OCI-LY7 (cell line): ENCODE measurements at regions not wholly inside any gene's neighbourhood (a gene's known extent, or its start where the extent isn't known, plus 50 kb on each side); places are given as distances from the start of the nearest gene placed in this dataset.
"Not testable (repeated sequence)": the region's sequence is repeated elsewhere in the genome, so short reads cannot be mapped to it uniquely, and the experiment has no call there.

ENCODE experiments used
- BruUV-seq: library from RNA; stranded (reverse); fragments of 400-500 nt; replicated peaks from 2 replicates; lab custom pipeline; 2021; lab: Mats Ljungman, UMichigan
- CTCF ChIA-PET: fragments of 300-600 bp; sonication (Branson Sonifier 250); formaldehyde crosslinking; loops from one replicate; lab custom pipeline; 2022; ENCODE audit warnings: antibody characterized with exemption; ENCODE audit not compliant: unreplicated experiment; lab: Charles Lee
- POLR2A ChIA-PET: fragments of 300-600 bp; sonication (Branson Sonifier 250); formaldehyde crosslinking; loops from one replicate; lab custom pipeline; 2022; ENCODE audit warnings: antibody characterized with exemption; lab: Charles Lee
- DNase-seq: peaks from one replicate; pipeline ENCODE4 v3.0.0-alpha.2; 2015; ENCODE audit warnings: low spot score
- H2AFZ ChIP-seq: fragments of 200-600 bp; sonication (generic), shearing (Covaris generic); 2 replicates; pipeline ENCODE4 v1.6.1; 2014; ENCODE audit warnings: mild to moderate bottlenecking, antibody characterized with exemption, low read length, moderate library complexity
- H3K27ac ChIP-seq: fragments of 200-600 bp; sonication (generic); 2 replicates; pipeline ENCODE4 v1.5.1; 2014; ENCODE audit warnings: mixed run types, low read depth, mild to moderate bottlenecking, moderate library complexity, low read length, inconsistent platforms; ENCODE audit not compliant: poor library complexity, severe bottlenecking
- H3K36me3 ChIP-seq: fragments of 200-600 bp; sonication (generic); 2 replicates; pipeline ENCODE4 v1.6.1; 2014; ENCODE audit warnings: mild to moderate bottlenecking, antibody characterized with exemption, low read length, moderate library complexity, mixed read lengths; ENCODE audit not compliant: insufficient read depth
- H3K4me1 ChIP-seq: fragments of 200-600 bp; sonication (generic); 2 replicates; pipeline ENCODE4 v1.5.1; 2014; ENCODE audit warnings: mild to moderate bottlenecking, low read length; ENCODE audit not compliant: insufficient read depth, poor library complexity, severe bottlenecking
- H3K4me2 ChIP-seq: fragments of 200-600 bp; sonication (generic); 2 replicates; pipeline ENCODE4 v1.6.1; 2014; ENCODE audit warnings: mild to moderate bottlenecking, low read length
- H3K4me3 ChIP-seq: fragments of 200-600 bp; sonication (generic); 2 replicates; pipeline ENCODE4 v1.5.1; 2014; ENCODE audit warnings: mild to moderate bottlenecking, low read depth, low read length; ENCODE audit not compliant: poor library complexity, severe bottlenecking
- H3K79me2 ChIP-seq: fragments of 200-600 bp; sonication (generic); 2 replicates; pipeline ENCODE4 v1.6.1; 2016; ENCODE audit warnings: low read depth, mild to moderate bottlenecking, low read length, moderate library complexity, mixed read lengths; ENCODE audit not compliant: insufficient read depth
- H3K9me2 ChIP-seq: fragments of 200-600 bp; sonication (generic); 2 replicates; pipeline ENCODE4 v1.6.1; 2016; ENCODE audit warnings: mild to moderate bottlenecking, low read length, mixed read lengths; ENCODE audit not compliant: insufficient read depth
- H3K9me3 ChIP-seq: fragments of 200-600 bp; sonication (generic); 2 replicates; pipeline ENCODE4 v1.6.1; 2014; ENCODE audit warnings: mild to moderate bottlenecking, mixed run types, low read length, mixed read lengths
- H4K20me1 ChIP-seq: fragments of 200-600 bp; sonication (generic); 2 replicates; pipeline ENCODE4 v1.6.1; 2014; ENCODE audit warnings: mild to moderate bottlenecking, antibody characterized with exemption, low read length, moderate library complexity, mixed read lengths; ENCODE audit not compliant: insufficient read depth
- CTCF ChIP-seq: fragments of 200-600 bp; sonication (generic); conservative IDR thresholded peaks from 2 replicates; pipeline ENCODE4 v1.5.1; 2014; ENCODE audit warnings: mild to moderate bottlenecking, antibody characterized with exemption, low read length, moderate library complexity, mixed read lengths
- EZH2phosphoT487 ChIP-seq: fragments of 200-600 bp; sonication (generic); IDR thresholded peaks from 2 replicates; pipeline ENCODE4 v1.6.1; 2018; ENCODE audit warnings: low read depth, borderline replicate concordance, mild to moderate bottlenecking, mixed run types, antibody characterized with exemption, low read length, moderate library complexity, mixed read lengths
- intact Hi-C: fragments of 100-400 bp; cut with micrococcal nuclease; formaldehyde crosslinking; loops from one replicate; pipeline ENCODE4 v1.10.0; 2022; ENCODE audit not compliant: unreplicated experiment

DNA sequence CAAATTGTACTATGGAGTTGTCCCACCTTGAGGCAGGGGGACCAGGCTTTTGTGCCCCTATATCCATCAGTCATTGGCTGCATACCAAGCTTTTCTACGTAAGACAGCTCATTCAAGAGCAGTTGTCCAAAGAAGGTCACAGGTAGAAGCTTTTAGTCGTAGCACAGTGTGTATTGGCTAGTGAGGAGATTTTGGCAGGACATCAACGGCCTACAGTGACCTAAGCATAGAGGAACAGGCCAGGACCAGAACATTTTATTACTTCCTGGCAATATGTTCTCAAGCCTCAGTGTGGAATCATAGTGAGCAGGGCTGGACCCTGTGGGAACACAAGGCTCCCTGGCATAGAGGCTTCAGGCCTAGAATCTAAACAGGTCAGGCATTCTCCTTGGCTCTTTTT lies 105.4 kb upstream of the ANKRD28 start:
- BruUV-seq: no TSS peak
- Histone ChIP-seq H3K4me3 (no peak overlapping the region), H3K4me2 (no peak overlapping the region), H3K79me2 (no peaks in the 10 kb centered on the region), H3K9me2 (no peaks in the 10 kb centered on the region), H2AFZ (no peak overlapping the region), H3K9me3 (no peaks in the 10 kb centered on the region), H3K4me1 (no peaks in the 10 kb centered on the region), H3K36me3 (no peaks in the 10 kb centered on the region), H3K27ac (no peak overlapping the region), H4K20me1 (no peaks in the 10 kb centered on the region)
- ChIA-PET CTCF (no interaction called here), POLR2A (no interaction called here)
- TF ChIP-seq EZH2phosphoT487 (no peak), CTCF (no peak)
- DNase-seq: no peak
- intact Hi-C loops: no loop called here

DNA sequence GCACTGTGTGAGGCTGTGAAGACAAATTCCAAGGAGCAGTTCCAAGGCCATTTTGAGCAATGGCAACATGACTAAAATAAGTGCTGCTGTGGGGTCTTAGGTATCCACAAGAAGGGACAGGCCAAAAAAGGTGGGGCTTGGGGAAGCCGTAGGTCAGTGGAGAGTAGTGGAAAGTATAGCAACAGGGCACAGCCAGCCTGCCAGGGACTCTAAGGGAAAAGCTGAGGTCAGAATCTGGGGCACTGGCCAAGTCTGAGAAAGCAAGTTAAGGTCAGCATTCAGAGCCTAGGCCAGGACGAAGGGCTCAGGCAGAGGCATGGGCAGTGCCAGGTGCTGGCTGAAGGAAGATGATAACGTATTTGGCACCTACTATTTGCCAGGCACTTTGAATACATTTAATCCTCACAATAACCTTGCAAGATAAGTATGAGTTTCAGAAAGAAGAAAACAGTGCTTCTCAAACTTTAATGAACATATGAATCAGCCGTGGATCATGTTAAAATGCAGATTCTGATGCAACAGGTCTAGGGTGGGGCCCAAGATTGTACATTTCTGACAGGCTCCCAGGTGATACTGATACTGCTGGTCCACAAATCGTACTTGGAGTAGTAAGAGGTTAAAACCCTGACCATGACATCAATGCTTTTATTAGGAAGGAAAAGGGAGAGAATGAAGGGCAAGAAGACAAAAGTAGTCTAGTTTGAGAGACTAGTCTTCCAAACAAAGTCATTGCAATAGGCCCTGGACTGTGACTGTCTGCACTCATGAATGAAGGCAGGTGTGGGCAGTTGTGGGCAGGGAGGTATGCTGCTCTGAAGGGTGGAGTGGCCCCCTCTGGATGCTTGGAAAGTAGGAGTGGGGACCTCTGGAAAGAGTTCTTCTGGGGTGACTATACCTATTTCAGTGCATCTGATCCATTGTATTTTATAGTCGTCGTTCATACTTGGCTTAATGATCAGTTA lies 106.3 kb upstream of the ANKRD28 start:
- H3K9me2 ChIP-seq: no peaks in the 10 kb centered on the region
- CTCF ChIA-PET: no interaction called here
- no peaks in the 10 kb centered on the region for H4K20me1 ChIP-seq
- POLR2A ChIA-PET: no interaction called here
- TF ChIP-seq CTCF (no peak), EZH2phosphoT487 (no peak)
- H3K36me3 ChIP-seq: no peaks in the 10 kb centered on the region
- no peaks in the 10 kb centered on the region for H3K9me3 ChIP-seq
- no peak overlapping the region for H3K4me3 ChIP-seq
- no peaks in the 10 kb centered on the region for H3K79me2 ChIP-seq
- H2AFZ ChIP-seq: no peak overlapping the region
- no peaks in the 10 kb centered on the region for H3K4me1 ChIP-seq
- intact Hi-C loops: no loop called here
- DNase-seq: no peak
- no TSS peak for BruUV-seq
- H3K27ac ChIP-seq: no peak overlapping the region
- no peak overlapping the region for H3K4me2 ChIP-seq

- Histone ChIP-seq H3K9me3 (no peaks in the 10 kb centered on the region), H2AFZ (no peak overlapping the region), H3K4me1 (no peaks in the 10 kb centered on the region), H3K27ac (no peak overlapping the region), H3K36me3 (no peaks in the 10 kb centered on the region), H3K9me2 (no peaks in the 10 kb centered on the region), H3K4me2 (no peak overlapping the region), H3K79me2 (no peaks in the 10 kb centered on the region), H4K20me1 (no peaks in the 10 kb centered on the region), H3K4me3 (no peak overlapping the region)
- intact Hi-C loops: no loop called here
- TF ChIP-seq EZH2phosphoT487 (no peak), CTCF (no peak)
- POLR2A ChIA-PET: no interaction called here
- BruUV-seq: no TSS peak
- CTCF ChIA-PET: no interaction called here
- DNase-seq: no peak
These were observed 107.3 kb upstream of the ANKRD28 start for GRCh38 chr3:15905041-15905440.

DNA sequence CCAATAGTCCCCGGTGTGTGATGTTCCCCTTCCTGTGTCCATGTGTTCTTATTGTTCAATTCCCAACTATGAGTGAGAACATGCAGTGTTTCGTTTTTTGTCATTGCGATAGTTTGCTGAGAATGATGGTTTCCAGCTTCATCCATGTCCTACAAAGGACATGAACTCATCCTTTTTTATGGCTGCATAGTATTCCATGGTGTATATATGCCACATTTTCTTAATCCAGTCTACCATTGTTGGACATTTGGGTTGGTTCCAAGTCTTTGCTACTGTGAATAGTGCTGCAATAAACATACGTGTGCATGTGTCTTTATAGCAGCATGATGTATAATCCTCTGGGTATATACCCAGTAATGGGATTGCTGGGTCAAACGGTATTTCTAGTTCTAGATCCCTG lies 109.6 kb upstream of the ANKRD28 start:
- POLR2A ChIA-PET, H3K9me3 ChIP-seq, CTCF ChIA-PET: not testable (repeated sequence)

More for the DNA sequence above, 109.6 kb upstream of the ANKRD28 start:
- H3K4me1 ChIP-seq, H3K9me2 ChIP-seq, H2AFZ ChIP-seq, DNase-seq, intact Hi-C loops, H3K79me2 ChIP-seq, H4K20me1 ChIP-seq, BruUV-seq, H3K4me3 ChIP-seq, H3K4me2 ChIP-seq, H3K27ac ChIP-seq, H3K36me3 ChIP-seq: not testable (repeated sequence)
